Osteocyte (in vitro differentiated cells): ENCODE measurements at regions not wholly inside any gene's neighbourhood (a gene's known extent, or its start where the extent isn't known, plus 50 kb on each side); places are given as distances from the start of the nearest gene placed in this dataset.

Experiments used
- DNase-seq: peaks from one replicate; pipeline ENCODE4 v3.0.0; 2021; ENCODE audit warnings: mixed read lengths; ENCODE audit not compliant: unreplicated experiment; ENCODE audit errors: extremely low spot score
- H3K27ac Mint-ChIP-seq: one replicate; pipeline ENCODE4 v1.8.0; 2021; ENCODE audit warnings: mild to moderate bottlenecking, mixed read lengths; ENCODE audit not compliant: unreplicated experiment
- H3K27me3 Mint-ChIP-seq: one replicate; pipeline ENCODE4 v1.8.0; 2021; ENCODE audit warnings: mixed read lengths; ENCODE audit not compliant: unreplicated experiment
- H3K36me3 Mint-ChIP-seq: one replicate; pipeline ENCODE4 v1.8.0; 2021; ENCODE audit warnings: mixed read lengths; ENCODE audit not compliant: unreplicated experiment
- H3K4me1 Mint-ChIP-seq: one replicate; pipeline ENCODE4 v1.8.0; 2021; ENCODE audit warnings: mixed read lengths; ENCODE audit not compliant: unreplicated experiment
- H3K4me3 Mint-ChIP-seq: one replicate; pipeline ENCODE4 v1.8.0; 2021; ENCODE audit warnings: mild to moderate bottlenecking, moderate library complexity, mixed read lengths; ENCODE audit not compliant: unreplicated experiment
- H3K9me3 Mint-ChIP-seq: one replicate; pipeline ENCODE4 v1.8.0; 2021; ENCODE audit warnings: mixed read lengths; ENCODE audit not compliant: unreplicated experiment
- CTCF ChIP-seq: fragments of 200-600 bp; sonication (generic); IDR thresholded peaks from 2 replicates; pipeline ENCODE4 v1.5.0; 2021; ENCODE audit warnings: antibody characterized with exemption, mild to moderate bottlenecking, moderate library complexity

GRCh38 chr9:38240051-38240450 lies 152.5 kb upstream of the ALDH1B1 start:
- TF ChIP-seq CTCF, result no peak
- no peaks in the 10 kb centered on the region for H3K4me1 Mint-ChIP-seq
- H3K27ac Mint-ChIP-seq, result no peak overlapping the region
- no peak overlapping the region for H3K4me3 Mint-ChIP-seq
- no peaks in the 10 kb centered on the region for H3K9me3 Mint-ChIP-seq
- peak; percentile 36 for DNase-seq
- H3K27me3 Mint-ChIP-seq, result peaks cover 42% of the 10 kb centered on the region
- H3K36me3 Mint-ChIP-seq, result no peaks in the 10 kb centered on the region

GRCh38 chr9:38235244-38235643 lies 157.3 kb upstream of the ALDH1B1 start:
- H3K27me3 Mint-ChIP-seq, result peaks cover 46% of the 10 kb centered on the region
- H3K27ac Mint-ChIP-seq, result no peak overlapping the region
- no peaks in the 10 kb centered on the region for H3K9me3 Mint-ChIP-seq
- H3K4me1 Mint-ChIP-seq, result no peaks in the 10 kb centered on the region
- no peak for TF ChIP-seq CTCF
- H3K4me3 Mint-ChIP-seq, result no peak overlapping the region
- H3K36me3 Mint-ChIP-seq, result no peaks in the 10 kb centered on the region
- DNase-seq, result peak; percentile 81

GRCh38 chr9:38234479-38235170 lies 157.9 kb upstream of the ALDH1B1 start:
- Mint-ChIP-seq H3K9me3 (no peaks in the 10 kb centered on the region), H3K27me3 (peaks cover 51% of the 10 kb centered on the region), H3K36me3 (no peaks in the 10 kb centered on the region), H3K4me1 (no peaks in the 10 kb centered on the region), H3K27ac (no peak overlapping the region), H3K4me3 (no peak overlapping the region)
- TF ChIP-seq CTCF, result no peak
- peak; percentile 49 for DNase-seq

GRCh38 chr9:38233796-38234355 lies 158.6 kb upstream of the ALDH1B1 start:
- Mint-ChIP-seq H3K4me3 (no peak overlapping the region), H3K4me1 (peaks cover under 1% of the 10 kb centered on the region), H3K27me3 (peaks cover 51% of the 10 kb centered on the region), H3K9me3 (no peaks in the 10 kb centered on the region), H3K36me3 (no peaks in the 10 kb centered on the region), H3K27ac (no peak overlapping the region)
- peak; percentile 56 for DNase-seq
- no peak for TF ChIP-seq CTCF

GRCh38 chr9:38233343-38233742 lies 159.2 kb upstream of the ALDH1B1 start:
- TF ChIP-seq CTCF, result no peak
- no peaks in the 10 kb centered on the region for H3K36me3 Mint-ChIP-seq
- H3K9me3 Mint-ChIP-seq, result no peaks in the 10 kb centered on the region
- no peak overlapping the region for H3K27ac Mint-ChIP-seq
- H3K27me3 Mint-ChIP-seq, result peaks cover 52% of the 10 kb centered on the region
- peak; percentile 54 for DNase-seq
- H3K4me1 Mint-ChIP-seq, result peaks cover 6% of the 10 kb centered on the region
- H3K4me3 Mint-ChIP-seq, result no peak overlapping the region
